ENCODE measurements at regions not wholly inside any gene's neighbourhood (a gene's known extent, or its start where the extent isn't known, plus 50 kb on each side); places are given as distances from the start of the nearest gene placed in this dataset.

DNA sequence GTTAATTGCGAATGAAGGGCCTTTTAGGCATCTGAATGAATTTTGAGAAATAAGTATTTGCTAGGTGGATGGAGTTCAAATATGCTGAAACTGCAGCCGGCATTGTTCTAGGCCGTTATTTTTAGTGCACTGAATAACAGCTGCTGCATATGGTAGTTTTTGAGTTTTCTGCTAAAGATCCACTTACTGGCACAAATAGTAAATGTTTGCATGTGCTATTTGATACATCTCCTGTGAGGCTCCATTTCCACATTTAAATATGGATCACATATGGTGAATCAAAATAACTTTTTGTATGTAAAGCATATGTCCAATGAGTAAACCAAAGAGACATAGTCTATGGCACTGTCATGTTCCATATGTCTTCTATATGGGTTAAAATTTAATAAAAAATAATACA, 56.7 kb upstream of the CNTN4 start:
- CTCF ChIA-PET = no interaction called here
- DNase-seq (ENCODE audit: low read depth, low spot score) = no peak

More for the DNA sequence above, 56.7 kb upstream of the CNTN4 start:
- POLR2A ChIA-PET = no interaction called here
- TF ChIP-seq, protein P1, sequence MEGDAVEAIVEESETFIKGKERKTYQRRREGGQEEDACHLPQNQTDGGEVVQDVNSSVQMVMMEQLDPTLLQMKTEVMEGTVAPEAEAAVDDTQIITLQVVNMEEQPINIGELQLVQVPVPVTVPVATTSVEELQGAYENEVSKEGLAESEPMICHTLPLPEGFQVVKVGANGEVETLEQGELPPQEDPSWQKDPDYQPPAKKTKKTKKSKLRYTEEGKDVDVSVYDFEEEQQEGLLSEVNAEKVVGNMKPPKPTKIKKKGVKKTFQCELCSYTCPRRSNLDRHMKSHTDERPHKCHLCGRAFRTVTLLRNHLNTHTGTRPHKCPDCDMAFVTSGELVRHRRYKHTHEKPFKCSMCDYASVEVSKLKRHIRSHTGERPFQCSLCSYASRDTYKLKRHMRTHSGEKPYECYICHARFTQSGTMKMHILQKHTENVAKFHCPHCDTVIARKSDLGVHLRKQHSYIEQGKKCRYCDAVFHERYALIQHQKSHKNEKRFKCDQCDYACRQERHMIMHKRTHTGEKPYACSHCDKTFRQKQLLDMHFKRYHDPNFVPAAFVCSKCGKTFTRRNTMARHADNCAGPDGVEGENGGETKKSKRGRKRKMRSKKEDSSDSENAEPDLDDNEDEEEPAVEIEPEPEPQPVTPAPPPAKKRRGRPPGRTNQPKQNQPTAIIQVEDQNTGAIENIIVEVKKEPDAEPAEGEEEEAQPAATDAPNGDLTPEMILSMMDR (IDR thresholded peaks at IDR 0.05; ENCODE audit: low read depth, low read length) = no peak
- Histone ChIP-seq H3K4me3 (ENCODE audit: low read depth, low read length) (no peak overlapping the region), H3K9me3 (ENCODE audit: control insufficient read depth, insufficient read depth, low read length) (peaks cover 14% of the 10 kb centered on the region), H3K27me3 (ENCODE audit: control insufficient read depth, insufficient read depth, low read length) (no peaks in the 10 kb centered on the region), H3K27ac (ENCODE audit: low read depth, low read length) (no peak overlapping the region)
